ENCODE measurements at regions not wholly inside any gene's neighbourhood (a gene's known extent, or its start where the extent isn't known, plus 50 kb on each side); places are given as distances from the start of the nearest gene placed in this dataset.
"Not testable (repeated sequence)": the region's sequence is repeated elsewhere in the genome, so short reads cannot be mapped to it uniquely, and the experiment has no call there.

DNA sequence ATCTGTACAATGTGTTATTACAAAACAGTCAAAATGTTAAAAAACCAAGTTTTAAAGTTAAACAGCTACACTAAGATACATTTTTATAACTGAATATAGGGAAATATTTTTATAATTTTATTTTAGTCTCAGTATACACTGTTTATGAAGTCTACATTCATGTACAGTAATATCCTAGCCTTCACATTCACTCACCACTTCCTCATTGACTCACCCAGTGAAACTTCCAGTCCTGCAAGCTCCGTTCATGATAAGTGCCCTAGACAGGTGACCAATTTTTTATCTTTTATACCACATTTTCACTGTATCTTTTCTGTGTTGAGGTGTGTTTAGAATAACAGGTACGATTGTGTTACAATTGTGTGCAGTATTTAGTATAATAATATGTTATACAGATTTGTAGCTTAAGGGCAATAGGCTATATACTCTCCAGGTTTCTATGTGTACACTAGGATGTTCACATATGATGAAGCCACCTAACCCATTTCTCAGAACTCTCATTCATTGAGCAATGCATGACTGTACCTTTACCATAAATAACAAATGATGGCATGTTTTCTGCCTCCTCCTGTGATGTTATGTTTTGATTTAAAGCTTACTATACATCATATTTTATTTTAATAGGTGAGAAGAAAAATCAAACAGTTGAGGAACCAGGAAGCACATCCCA lies 388.4 kb upstream of the NDN start:
- no peak overlapping the region for H3K9ac ChIP-seq (ENCODE audit: low read depth, low read length)
- H3K4me1 ChIP-seq (ENCODE audit: insufficient read depth, low read length) = no peaks in the 10 kb centered on the region
- H3K27ac ChIP-seq (ENCODE audit: low read depth, low read length) = no peak overlapping the region
- WGBS = 79% methylated on average over 1 of the region's 2 CpGs
- H3K27me3 ChIP-seq (ENCODE audit: insufficient read depth, low read length) = no peaks in the 10 kb centered on the region
- no peaks in the 10 kb centered on the region for H3K36me3 ChIP-seq (ENCODE audit: insufficient read depth, low read length)
- peaks cover 80% of the 10 kb centered on the region for H3K9me3 ChIP-seq (ENCODE audit: insufficient read depth, low read depth, low read length)
- H3K4me3 ChIP-seq (ENCODE audit: low read length) = no peak overlapping the region

GRCh38 chr15:24076090-24076784 lies 389.1 kb upstream of the NDN start:
- peaks cover 81% of the 10 kb centered on the region for H3K9me3 ChIP-seq (ENCODE audit: insufficient read depth, low read depth, low read length)
- H3K36me3 ChIP-seq (ENCODE audit: insufficient read depth, low read length) = no peaks in the 10 kb centered on the region
- H3K9ac ChIP-seq (ENCODE audit: low read depth, low read length) = no peak overlapping the region
- H3K27me3 ChIP-seq (ENCODE audit: insufficient read depth, low read length) = no peaks in the 10 kb centered on the region
- 80% methylated on average over 1 of the region's 1 CpG for WGBS
- no peak overlapping the region for H3K27ac ChIP-seq (ENCODE audit: low read depth, low read length)
- no peaks in the 10 kb centered on the region for H3K4me1 ChIP-seq (ENCODE audit: insufficient read depth, low read length)
- no peak overlapping the region for H3K4me3 ChIP-seq (ENCODE audit: low read length)

DNA sequence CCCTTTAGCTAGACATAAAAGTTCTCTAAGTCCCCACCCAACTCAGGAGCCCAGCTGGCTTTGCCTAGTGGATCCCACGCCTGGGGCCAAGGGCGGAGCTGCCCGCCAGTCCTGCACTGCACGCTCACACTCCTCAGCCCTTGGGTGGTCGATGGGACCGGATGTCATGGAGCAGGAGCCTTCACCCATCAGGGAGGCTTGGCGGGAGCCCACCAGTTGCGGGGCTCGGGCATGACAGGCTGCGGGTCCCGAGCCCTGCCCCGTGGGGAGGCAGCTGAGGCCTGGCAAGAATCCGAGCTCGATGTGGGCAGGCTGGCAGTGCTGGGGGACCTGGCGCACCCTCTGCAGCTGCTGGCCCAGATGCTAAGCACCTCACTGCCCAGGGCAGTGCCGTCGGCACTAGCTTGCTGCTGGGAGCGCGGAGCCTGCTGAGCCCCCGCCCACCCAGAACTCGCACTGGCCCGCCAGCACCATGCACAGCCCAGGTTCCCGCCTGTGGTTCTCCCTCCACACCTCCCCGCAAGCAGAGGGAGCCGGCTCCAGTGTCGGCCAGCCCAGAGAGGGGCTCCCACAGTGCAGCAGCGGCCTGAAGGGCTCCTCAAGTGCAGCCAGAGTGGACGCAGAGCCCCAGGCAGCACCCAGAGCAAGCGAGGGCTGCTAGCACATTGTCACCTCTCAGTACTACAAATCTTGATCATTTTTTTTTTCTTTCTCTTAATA lies 391.4 kb upstream of the NDN start:
- H3K4me3 ChIP-seq (ENCODE audit: low read length) = no peak overlapping the region

DNA sequence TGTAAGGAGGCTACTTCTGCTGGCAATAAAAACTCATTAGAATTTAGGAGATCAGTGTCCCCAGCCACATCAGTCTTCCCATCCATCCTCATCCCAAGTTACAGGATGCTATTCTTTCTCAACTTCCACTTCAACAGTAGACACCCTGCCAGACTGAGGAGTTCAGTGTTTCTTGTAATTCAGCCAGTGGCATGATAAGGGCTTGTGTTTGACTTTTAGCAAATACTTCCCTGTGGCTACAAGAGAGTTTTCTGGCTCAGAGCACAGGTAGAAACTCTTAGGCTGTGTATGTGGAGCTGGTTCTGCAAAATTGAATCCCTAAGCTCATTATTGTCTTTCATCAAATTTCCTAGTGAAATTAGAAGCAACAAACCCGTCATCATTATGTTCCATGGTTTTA lies 401.8 kb upstream of the NDN start:
- H3K9ac ChIP-seq (ENCODE audit: low read depth, low read length); H3K4me1 ChIP-seq (ENCODE audit: insufficient read depth, low read length); H3K36me3 ChIP-seq (ENCODE audit: insufficient read depth, low read length); H3K27ac ChIP-seq (ENCODE audit: low read depth, low read length); H3K4me3 ChIP-seq (ENCODE audit: low read length); H3K27me3 ChIP-seq (ENCODE audit: insufficient read depth, low read length): not testable (repeated sequence)
- no CpG with 5 or more reads among the region's 1 CpG for WGBS
- peaks cover 53% of the 10 kb centered on the region for H3K9me3 ChIP-seq (ENCODE audit: insufficient read depth, low read depth, low read length)

More for the DNA sequence above, 391.4 kb upstream of the NDN start:
- Histone ChIP-seq H3K36me3 (ENCODE audit: insufficient read depth, low read length) (no peaks in the 10 kb centered on the region), H3K9me3 (ENCODE audit: insufficient read depth, low read depth, low read length) (peaks cover 76% of the 10 kb centered on the region), H3K4me1 (ENCODE audit: insufficient read depth, low read length) (no peaks in the 10 kb centered on the region), H3K9ac (ENCODE audit: low read depth, low read length) (no peak overlapping the region), H3K27ac (ENCODE audit: low read depth, low read length) (no peak overlapping the region), H3K27me3 (ENCODE audit: insufficient read depth, low read length) (no peaks in the 10 kb centered on the region)
- WGBS = 94% methylated on average over 29 of the region's 29 CpGs

DNA sequence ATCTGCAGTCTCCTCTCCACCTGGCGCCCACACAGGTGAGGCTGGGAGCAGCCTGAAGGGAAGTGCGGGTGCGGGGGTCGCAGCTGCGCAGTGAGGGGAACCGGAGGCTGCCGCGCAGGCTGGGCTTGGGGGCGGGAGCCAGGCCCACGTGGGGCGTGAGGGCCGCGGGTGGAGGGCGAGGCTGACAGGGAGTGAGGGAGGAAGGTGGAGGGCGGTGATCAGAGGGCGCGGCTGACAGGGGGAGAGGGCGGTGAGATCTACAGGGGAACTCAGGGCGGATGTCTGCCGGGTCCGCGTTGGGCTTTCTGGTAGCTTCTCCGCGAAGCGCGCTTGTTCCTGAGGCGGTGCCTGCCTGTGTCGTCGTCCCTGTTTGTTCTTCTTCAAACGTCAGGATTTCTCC lies 414.4 kb upstream of the NDN start:
- H3K9ac ChIP-seq (ENCODE audit: low read depth, low read length); H3K9me3 ChIP-seq (ENCODE audit: insufficient read depth, low read depth, low read length); H3K4me1 ChIP-seq (ENCODE audit: insufficient read depth, low read length); H3K27me3 ChIP-seq (ENCODE audit: insufficient read depth, low read length); H3K36me3 ChIP-seq (ENCODE audit: insufficient read depth, low read length); H3K27ac ChIP-seq (ENCODE audit: low read depth, low read length): not testable (repeated sequence)
- 80% methylated on average over 26 of the region's 30 CpGs for WGBS
- H3K4me3 ChIP-seq (ENCODE audit: low read length) = peak overlapping the region; percentile 33

GRCh38 chr15:24107524-24107923 lies 420.4 kb upstream of the NDN start:
- H3K4me1 ChIP-seq (ENCODE audit: insufficient read depth, low read length); H3K36me3 ChIP-seq (ENCODE audit: insufficient read depth, low read length); H3K27me3 ChIP-seq (ENCODE audit: insufficient read depth, low read length); H3K9me3 ChIP-seq (ENCODE audit: insufficient read depth, low read depth, low read length); H3K27ac ChIP-seq (ENCODE audit: low read depth, low read length); H3K4me3 ChIP-seq (ENCODE audit: low read length); H3K9ac ChIP-seq (ENCODE audit: low read depth, low read length): not testable (repeated sequence)
- WGBS = 83% methylated on average over 5 of the region's 6 CpGs

DNA sequence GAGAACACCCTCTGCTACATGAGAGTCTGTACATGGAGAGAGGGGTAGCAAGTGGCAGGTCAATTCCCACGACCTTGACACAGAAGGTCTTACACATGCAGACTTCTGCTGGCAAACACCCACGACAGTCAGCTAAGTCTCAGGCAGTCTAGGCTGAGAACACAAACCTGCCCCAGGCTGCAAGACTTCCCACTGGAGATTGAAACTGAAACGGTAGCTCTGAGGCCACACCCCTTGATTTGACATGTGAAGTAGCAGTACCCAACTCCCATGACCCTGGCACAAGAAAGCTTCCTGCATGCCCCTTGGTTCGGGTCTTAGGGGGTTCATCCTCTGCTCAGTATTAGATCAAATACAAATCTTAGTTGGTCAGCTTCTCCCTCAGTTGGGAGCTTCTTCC lies 420.8 kb upstream of the NDN start:
- H3K36me3 ChIP-seq (ENCODE audit: insufficient read depth, low read length); H3K4me1 ChIP-seq (ENCODE audit: insufficient read depth, low read length); H3K9ac ChIP-seq (ENCODE audit: low read depth, low read length); H3K9me3 ChIP-seq (ENCODE audit: insufficient read depth, low read depth, low read length); H3K27me3 ChIP-seq (ENCODE audit: insufficient read depth, low read length); H3K27ac ChIP-seq (ENCODE audit: low read depth, low read length); H3K4me3 ChIP-seq (ENCODE audit: low read length): not testable (repeated sequence)
- 79% methylated on average over 3 of the region's 4 CpGs for WGBS

DNA sequence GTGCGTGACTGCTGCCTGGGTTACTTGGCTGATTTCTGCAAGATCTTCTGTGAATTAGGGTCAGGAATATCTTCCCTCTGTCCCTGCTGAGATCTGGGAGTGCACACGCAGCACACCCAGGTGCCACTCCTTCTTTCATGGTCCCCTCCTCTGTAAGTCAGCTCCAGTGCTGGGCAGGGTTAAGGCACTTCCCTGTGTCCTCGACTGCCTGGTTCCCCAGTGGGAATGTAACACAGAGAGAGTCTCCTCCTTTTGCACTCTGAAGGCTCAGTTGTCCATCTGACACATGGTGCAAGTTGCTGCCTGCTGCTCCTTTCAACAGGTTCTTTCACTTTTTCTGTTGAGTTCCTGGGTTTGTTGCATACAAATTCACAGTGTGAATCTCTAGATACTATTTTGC lies 421.2 kb upstream of the NDN start:
- not testable (repeated sequence) for H3K4me3 ChIP-seq (ENCODE audit: low read length); H3K27me3 ChIP-seq (ENCODE audit: insufficient read depth, low read length); H3K9ac ChIP-seq (ENCODE audit: low read depth, low read length); H3K4me1 ChIP-seq (ENCODE audit: insufficient read depth, low read length); H3K9me3 ChIP-seq (ENCODE audit: insufficient read depth, low read depth, low read length); H3K27ac ChIP-seq (ENCODE audit: low read depth, low read length); H3K36me3 ChIP-seq (ENCODE audit: insufficient read depth, low read length)
- 76% methylated on average over 3 of the region's 3 CpGs for WGBS

DNA sequence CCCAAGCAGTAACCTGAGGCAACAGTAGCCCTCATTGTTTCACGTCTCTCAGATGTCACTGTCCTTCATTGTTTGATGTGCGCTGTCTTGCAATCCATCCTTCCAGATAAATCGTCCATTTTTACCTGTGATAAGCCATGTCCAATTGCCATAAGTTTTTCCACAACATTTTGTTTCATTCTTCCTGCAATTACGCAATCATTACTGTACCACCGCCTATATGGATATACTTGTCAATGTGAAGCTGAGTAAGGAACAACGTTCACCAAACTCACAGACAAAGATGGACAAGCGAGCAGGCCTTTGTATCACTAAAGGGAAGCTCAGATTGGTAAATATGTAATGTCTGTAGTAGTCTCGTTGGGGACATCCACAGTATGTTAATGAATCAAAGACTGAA lies 452.5 kb upstream of the NDN start:
- H3K9me3 ChIP-seq (ENCODE audit: insufficient read depth, low read depth, low read length) = peaks cover 18% of the 10 kb centered on the region
- H3K4me3 ChIP-seq (ENCODE audit: low read length); H3K4me1 ChIP-seq (ENCODE audit: insufficient read depth, low read length); H3K9ac ChIP-seq (ENCODE audit: low read depth, low read length); H3K27me3 ChIP-seq (ENCODE audit: insufficient read depth, low read length); H3K27ac ChIP-seq (ENCODE audit: low read depth, low read length); H3K36me3 ChIP-seq (ENCODE audit: insufficient read depth, low read length): not testable (repeated sequence)
- 76% methylated on average over 6 of the region's 8 CpGs for WGBS

DNA sequence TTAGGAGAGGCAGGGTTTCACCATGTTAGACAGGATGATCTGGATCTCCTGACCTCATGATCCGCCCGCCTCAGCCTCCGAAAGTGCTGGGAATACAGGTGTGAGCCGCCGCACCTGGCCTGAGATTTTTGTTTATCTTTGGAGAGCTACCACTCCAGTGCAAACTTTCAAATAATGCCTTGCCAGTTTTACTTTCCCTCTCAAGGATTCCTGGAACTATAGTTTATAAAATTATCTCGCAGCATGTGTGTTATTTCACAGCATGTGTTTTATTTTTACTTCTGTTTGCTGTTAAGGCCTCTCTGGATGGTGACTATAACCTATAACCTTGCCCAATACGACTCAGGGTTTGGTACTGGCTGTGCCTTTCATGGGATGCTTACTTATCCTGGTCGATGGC lies 458.0 kb upstream of the NDN start:
- not testable (repeated sequence) for H3K4me3 ChIP-seq (ENCODE audit: low read length); H3K9ac ChIP-seq (ENCODE audit: low read depth, low read length); H3K27ac ChIP-seq (ENCODE audit: low read depth, low read length); H3K27me3 ChIP-seq (ENCODE audit: insufficient read depth, low read length); H3K4me1 ChIP-seq (ENCODE audit: insufficient read depth, low read length); H3K9me3 ChIP-seq (ENCODE audit: insufficient read depth, low read depth, low read length); H3K36me3 ChIP-seq (ENCODE audit: insufficient read depth, low read length)
- WGBS = 81% methylated on average over 7 of the region's 8 CpGs

GRCh38 chr15:24146251-24146650 lies 459.1 kb upstream of the NDN start:
- no peaks in the 10 kb centered on the region for H3K27me3 ChIP-seq (ENCODE audit: insufficient read depth, low read length)
- H3K4me1 ChIP-seq (ENCODE audit: insufficient read depth, low read length) = no peaks in the 10 kb centered on the region
- H3K9me3 ChIP-seq (ENCODE audit: insufficient read depth, low read depth, low read length) = peaks cover 7% of the 10 kb centered on the region
- H3K36me3 ChIP-seq (ENCODE audit: insufficient read depth, low read length) = no peaks in the 10 kb centered on the region
- H3K27ac ChIP-seq (ENCODE audit: low read depth, low read length) = no peak overlapping the region
- no peak overlapping the region for H3K4me3 ChIP-seq (ENCODE audit: low read length)
- no peak overlapping the region for H3K9ac ChIP-seq (ENCODE audit: low read depth, low read length)
- WGBS = 75% methylated on average over 1 of the region's 2 CpGs

All from HUES64 (cell line).